DMS 273 (cell line): ENCODE measurements at regions not wholly inside any gene's neighbourhood (a gene's known extent, or its start where the extent isn't known, plus 50 kb on each side); places are given as distances from the start of the nearest gene placed in this dataset.

ENCODE experiments used
- DNase-seq: peaks from one replicate; lab custom pipeline; 2025; ENCODE audit not compliant: unreplicated experiment; lab: John Stamatoyannopoulos, UW

GRCh38 chr2:153802671-153803070 is 69.1 kb upstream of the GALNT13 start:
- DNase-seq, result no peak

GRCh38 chr2:153808679-153809078 is 63.0 kb upstream of the GALNT13 start:
- peak; percentile 11 for DNase-seq

- DNase-seq, result no peak
Observed at GRCh38 chr2:153811516-153811915, 60.2 kb upstream of the GALNT13 start.

GRCh38 chr2:153812632-153813031 is 59.1 kb upstream of the GALNT13 start:
- no peak for DNase-seq

GRCh38 chr2:153818242-153818641 is 53.5 kb upstream of the GALNT13 start:
- no peak for DNase-seq

- no peak for DNase-seq
Observed at GRCh38 chr2:153819074-153819473, 52.6 kb upstream of the GALNT13 start.

- peak; percentile 9 for DNase-seq
Observed at GRCh38 chr2:153819501-153819900, 52.2 kb upstream of the GALNT13 start.
